ENCODE measurements at regions not wholly inside any gene's neighbourhood (a gene's known extent, or its start where the extent isn't known, plus 50 kb on each side); places are given as distances from the start of the nearest gene placed in this dataset.
"Not testable (repeated sequence)": the region's sequence is repeated elsewhere in the genome, so short reads cannot be mapped to it uniquely, and the experiment has no call there.

GRCh38 chr5:74500110-74500917 lies 140.2 kb downstream of the ENC1 start:
- DNase-seq (ENCODE audit: low read depth in 2 of 2), result no peak

- DNase-seq (ENCODE audit: low read depth in 2 of 2), result no peak
These were observed 141.1 kb downstream of the ENC1 start for GRCh38 chr5:74499256-74500050.

- no peak for DNase-seq (ENCODE audit: low read depth in 2 of 2)
These were observed 142.8 kb downstream of the ENC1 start for GRCh38 chr5:74497706-74498105.

GRCh38 chr5:74493411-74493810 lies 147.1 kb downstream of the ENC1 start:
- no peak for DNase-seq (ENCODE audit: low read depth in 2 of 2)

DNA sequence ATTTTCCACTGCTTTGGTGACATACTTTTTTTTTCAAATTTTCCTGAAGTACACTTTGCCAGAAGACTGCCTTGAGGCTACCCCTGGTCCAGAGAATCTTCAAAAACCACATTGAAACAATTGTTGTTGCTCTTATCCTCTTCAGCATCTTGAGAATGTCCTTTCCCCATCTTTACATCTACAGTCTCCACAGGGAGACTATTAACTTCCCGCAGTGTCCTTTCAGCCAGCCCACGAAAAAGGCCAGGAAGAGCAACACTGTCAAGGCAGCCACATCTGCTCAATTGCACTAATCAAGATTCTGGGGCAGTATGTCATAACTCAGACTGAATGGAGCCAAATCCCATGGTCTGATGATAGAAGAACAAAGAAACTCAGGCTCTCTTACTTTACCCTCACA lies 148.3 kb downstream of the ENC1 start:
- DNase-seq (ENCODE audit: low read depth in 2 of 2), result no peak

GRCh38 chr5:74491586-74491985 lies 148.9 kb downstream of the ENC1 start:
- no peak for DNase-seq (ENCODE audit: low read depth in 2 of 2)

- DNase-seq (ENCODE audit: low read depth in 2 of 2), result no peak
These were observed 149.7 kb downstream of the ENC1 start for GRCh38 chr5:74490814-74491213.

GRCh38 chr5:74482990-74483389 lies 157.5 kb downstream of the ENC1 start:
- no peak for DNase-seq (ENCODE audit: low read depth in 2 of 2)

- no peak for DNase-seq (ENCODE audit: low read depth in 2 of 2)
These were observed 158.0 kb downstream of the ENC1 start for GRCh38 chr5:74482523-74482922.

DNA sequence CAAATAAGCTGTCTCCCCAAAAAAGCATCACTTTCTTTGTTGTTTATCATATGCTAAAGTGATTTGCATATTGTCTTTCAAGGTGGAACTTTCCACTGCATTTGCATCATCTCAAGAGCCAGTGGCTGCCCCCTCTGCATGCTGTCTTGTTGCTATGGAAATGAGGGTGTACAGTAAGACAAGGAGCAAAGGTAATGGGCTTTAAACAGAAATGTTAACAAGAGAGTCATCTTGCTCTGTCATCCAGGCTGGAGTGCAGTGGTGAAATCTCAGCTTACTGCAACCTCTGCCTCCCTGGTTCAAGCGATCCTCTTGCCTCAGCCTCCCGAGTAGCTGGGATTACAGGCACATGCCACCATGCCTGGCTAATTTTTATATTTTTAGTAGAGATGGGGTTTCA lies 159.2 kb downstream of the ENC1 start:
- not testable (repeated sequence) for DNase-seq (ENCODE audit: low read depth in 2 of 2)

GRCh38 chr5:74480201-74480600 lies 160.3 kb downstream of the ENC1 start:
- DNase-seq (ENCODE audit: low read depth in 2 of 2), result no peak

- no peak for DNase-seq (ENCODE audit: low read depth in 2 of 2)
These were observed 162.2 kb downstream of the ENC1 start for GRCh38 chr5:74478328-74478727.

GRCh38 chr5:74477761-74478160 lies 162.8 kb downstream of the ENC1 start:
- no peak for DNase-seq (ENCODE audit: low read depth in 2 of 2)

- DNase-seq (ENCODE audit: low read depth in 2 of 2), result no peak
These were observed 163.6 kb downstream of the ENC1 start for GRCh38 chr5:74476819-74477453.

DNA sequence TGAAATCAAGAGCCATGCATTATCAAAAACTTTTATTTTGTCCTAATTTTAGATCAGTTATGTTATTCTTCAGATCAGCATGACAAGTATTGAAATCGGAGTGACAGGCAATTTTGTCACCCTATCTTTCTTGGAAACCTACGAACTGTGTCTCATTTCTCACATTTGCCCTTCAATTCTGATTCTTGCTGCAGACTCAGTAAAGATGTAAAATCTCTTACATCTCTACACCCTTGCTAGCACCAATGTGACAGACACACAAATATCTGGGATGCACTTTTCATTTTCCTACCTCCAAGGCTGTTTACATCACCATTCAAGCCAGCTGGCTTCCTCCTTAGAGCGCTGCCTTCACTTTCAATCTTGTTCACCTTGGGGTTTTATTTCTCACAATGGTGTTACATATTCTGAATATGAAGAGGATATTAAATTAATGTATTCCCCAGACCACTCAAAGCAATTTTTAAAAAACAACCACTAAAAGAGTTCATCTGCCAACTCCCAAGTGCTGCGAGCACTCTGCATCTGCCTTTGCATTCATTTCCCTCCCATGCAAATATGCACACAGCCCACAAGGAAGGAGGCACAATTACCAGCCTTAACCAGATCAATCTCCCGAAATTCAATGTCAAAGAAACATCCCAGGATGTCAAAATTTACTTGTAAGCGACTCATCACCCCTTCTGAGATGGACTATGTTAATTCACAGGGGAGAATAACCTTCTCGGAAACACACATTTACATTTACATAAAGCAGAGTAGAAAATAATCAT lies 164.3 kb downstream of the ENC1 start:
- no peak for DNase-seq (ENCODE audit: low read depth in 2 of 2)

DNA sequence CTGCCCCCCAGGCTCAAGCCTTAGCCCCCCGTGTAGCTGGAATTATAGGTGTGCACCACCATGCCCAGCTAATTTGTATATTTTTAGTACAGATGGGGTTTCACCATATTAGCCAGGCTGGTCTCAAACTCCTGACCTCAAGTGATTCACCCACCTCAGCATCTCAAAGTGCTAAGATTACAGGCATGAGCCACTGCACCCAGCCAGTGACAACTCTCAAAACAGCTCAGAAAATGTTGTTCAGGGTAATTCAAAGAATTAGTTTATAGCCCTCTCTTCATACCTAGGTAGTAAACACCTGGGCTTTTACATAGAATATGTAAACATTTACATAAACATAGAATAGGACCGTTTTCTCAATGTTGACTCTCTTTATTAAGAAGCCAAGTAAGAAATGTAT lies 168.7 kb downstream of the ENC1 start:
- DNase-seq (ENCODE audit: low read depth in 2 of 2), result no peak

DNA sequence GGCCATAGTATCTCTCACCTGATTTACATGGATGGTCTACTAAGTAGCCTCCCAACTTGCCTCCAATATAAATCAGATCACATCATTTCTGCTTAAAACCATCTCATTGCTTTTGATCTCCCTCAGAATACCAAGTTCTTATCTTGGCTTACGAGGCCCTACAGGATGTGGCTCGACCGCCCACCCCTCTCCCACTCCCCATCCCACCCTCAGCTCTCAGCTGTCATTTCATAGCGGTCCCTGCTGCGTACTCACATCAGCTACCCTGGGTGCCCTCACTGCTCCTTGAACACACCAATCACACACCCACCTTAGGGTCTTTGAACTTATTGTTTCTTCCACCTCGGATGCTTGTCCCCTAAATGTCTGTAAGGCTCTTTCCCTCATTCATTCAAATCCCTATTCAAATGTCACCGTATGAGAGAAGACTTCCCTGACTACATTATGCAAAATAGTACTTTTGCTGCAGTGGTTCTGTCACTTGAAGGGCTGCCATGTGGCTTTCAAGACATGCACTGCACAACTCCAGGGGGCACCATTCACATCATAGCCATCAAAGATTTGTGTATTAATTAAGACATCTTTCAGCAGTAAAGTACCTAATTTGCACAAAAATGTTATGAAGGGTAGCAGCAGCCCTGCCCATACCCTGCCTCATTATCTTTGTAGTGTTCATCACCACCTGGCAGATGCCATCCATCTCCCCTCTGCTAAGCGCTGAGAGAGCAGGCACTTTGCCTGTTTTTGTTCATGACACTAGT lies 171.1 kb downstream of the ENC1 start:
- DNase-seq (ENCODE audit: low read depth in 2 of 2), result no peak

- no peak for DNase-seq (ENCODE audit: low read depth in 2 of 2)
These were observed 172.1 kb downstream of the ENC1 start for GRCh38 chr5:74468421-74468820.

DNA sequence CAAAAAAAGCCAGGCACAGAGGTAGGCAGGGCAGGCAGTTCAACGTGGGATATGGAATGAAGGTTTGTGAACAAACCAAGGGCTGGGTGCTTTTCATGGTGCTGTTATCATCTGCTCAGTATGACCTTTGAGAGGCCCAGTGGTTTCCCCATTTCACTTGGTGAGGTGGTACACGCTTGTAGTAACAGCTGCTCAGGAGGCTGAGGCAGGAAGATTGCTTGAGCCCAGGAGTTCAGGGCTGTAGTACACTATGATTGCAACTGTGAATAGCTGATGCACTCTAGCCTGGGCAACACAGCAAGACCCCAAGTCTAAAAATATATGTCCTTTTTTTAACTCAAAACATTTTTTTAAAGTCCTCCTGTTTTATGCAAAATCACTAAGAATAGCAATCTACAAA lies 174.8 kb downstream of the ENC1 start:
- DNase-seq (ENCODE audit: low read depth in 2 of 2), result no peak

- no peak for DNase-seq (ENCODE audit: low read depth in 2 of 2)
These were observed 175.9 kb downstream of the ENC1 start for GRCh38 chr5:74464512-74465209.

DNA sequence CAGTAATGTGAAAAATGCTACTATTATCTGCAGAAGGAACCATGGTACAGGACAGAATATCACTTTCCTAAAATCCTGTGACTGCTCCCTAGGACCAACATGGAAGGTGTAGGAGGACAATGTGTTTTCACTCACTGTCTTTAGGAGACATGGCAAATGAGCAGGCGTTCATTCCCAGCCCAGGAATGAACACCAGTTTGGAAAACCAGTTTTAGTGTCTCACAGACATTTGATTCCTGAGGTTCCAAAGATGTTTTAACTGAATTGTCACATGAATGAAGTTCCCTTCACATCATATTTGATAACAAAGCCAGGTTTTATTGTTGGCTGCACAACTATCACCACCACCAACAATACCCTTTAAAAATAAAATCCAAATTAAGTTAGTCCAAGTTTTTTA lies 178.2 kb downstream of the ENC1 start:
- DNase-seq (ENCODE audit: low read depth in 2 of 2), result no peak
